Spinal cord (tissue), 9 donors: ENCODE measurements at regions not wholly inside any gene's neighbourhood (a gene's known extent, or its start where the extent isn't known, plus 50 kb on each side); places are given as distances from the start of the nearest gene placed in this dataset.

Experiments
- DNase-seq, 6 donors: peaks; one replicate each; pipeline versions ENCODE4 v3.0.0 to v3.0.0-alpha.2; 2013 to 2015; ENCODE audit warnings: low spot score in 6 of 6, low read depth in 4 of 6
- H3K27ac ChIP-seq: one replicate; pipeline ENCODE4 v1.5.1; 2013; ENCODE audit warnings: low read depth, low read length, control low read depth
- H3K27me3 ChIP-seq: one replicate; pipeline ENCODE4 v1.6.1; 2013; ENCODE audit warnings: low read length; ENCODE audit not compliant: control insufficient read depth, insufficient read depth
- H3K36me3 ChIP-seq: one replicate; pipeline ENCODE4 v1.6.1; 2013; ENCODE audit warnings: low read length; ENCODE audit not compliant: control insufficient read depth, insufficient read depth
- H3K4me1 ChIP-seq: one replicate; pipeline ENCODE4 v1.6.1; 2013; ENCODE audit warnings: low read length; ENCODE audit not compliant: control insufficient read depth, insufficient read depth
- H3K4me3 ChIP-seq: one replicate; pipeline ENCODE4 v1.5.1; 2013; ENCODE audit warnings: low read depth, low read length, control low read depth
- H3K9me3 ChIP-seq: one replicate; pipeline ENCODE4 v1.6.1; 2013; ENCODE audit warnings: low read length; ENCODE audit not compliant: control insufficient read depth, insufficient read depth
- WGBS: methylation state at CpG from one replicate; pipeline ENCODE4 v1.1.5; 2013; ENCODE audit warnings: missing lambda C conversion rate; ENCODE audit not compliant: insufficient coverage; 5-methylcytosine and 5-hydroxymethylcytosine counted together
- donor health status: healthy.

DNA sequence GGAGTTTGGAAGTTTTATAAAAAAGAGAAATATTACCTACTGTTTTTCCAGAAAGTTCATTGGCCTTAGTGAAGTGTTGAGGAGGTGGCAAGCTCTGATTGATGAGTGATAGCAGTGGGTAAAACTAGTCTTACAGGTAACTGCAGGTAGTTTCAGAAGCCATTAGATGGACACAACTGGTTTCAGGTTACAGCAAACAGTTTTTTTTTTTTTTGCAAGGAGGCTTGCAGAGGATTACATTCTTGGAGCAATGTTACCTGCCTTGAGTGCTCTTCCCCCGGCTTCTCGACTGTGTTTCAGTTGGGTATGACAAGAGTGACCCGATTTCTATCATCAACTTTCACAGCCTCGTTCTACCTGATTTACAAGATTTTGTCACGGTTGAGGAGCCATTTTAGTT lies 333.4 kb downstream of the YTHDC2 start:
- Histone ChIP-seq H3K9me3 (no peaks in the 10 kb centered on the region), H3K36me3 (no peaks in the 10 kb centered on the region)
- no CpG with 5 or more reads among the region's 5 CpGs for WGBS

DNA sequence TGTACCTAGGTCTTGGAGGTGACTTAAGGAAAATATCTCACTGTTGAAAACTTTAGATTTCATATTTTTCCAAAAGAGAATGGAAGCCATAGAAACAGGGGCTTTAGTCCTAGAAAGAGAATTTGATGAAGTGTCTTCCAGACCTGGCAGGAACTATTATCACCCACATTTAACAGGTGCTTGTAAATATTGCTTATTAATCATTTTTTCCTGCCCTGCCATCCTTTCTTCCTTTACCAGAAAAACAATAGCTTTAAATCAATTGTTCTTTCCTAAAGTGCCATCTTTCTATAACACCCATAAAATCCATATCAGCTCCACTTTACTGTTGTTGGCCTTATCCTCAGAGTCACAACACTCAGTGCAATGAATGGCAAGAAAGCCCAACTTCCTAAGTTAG lies 350.9 kb downstream of the YTHDC2 start:
- Histone ChIP-seq H3K27ac (no peak overlapping the region), H3K4me3 (no peak overlapping the region), H3K36me3 (no peaks in the 10 kb centered on the region), H3K9me3 (no peaks in the 10 kb centered on the region), H3K4me1 (no peaks in the 10 kb centered on the region), H3K27me3 (no peaks in the 10 kb centered on the region)
- no peak for DNase-seq

More for the DNA sequence above, 333.4 kb downstream of the YTHDC2 start:
- no peaks in the 10 kb centered on the region for H3K27me3 ChIP-seq
- no peak for DNase-seq
- H3K4me3 ChIP-seq, result no peak overlapping the region
- no peak overlapping the region for H3K27ac ChIP-seq
- no peaks in the 10 kb centered on the region for H3K4me1 ChIP-seq

DNA sequence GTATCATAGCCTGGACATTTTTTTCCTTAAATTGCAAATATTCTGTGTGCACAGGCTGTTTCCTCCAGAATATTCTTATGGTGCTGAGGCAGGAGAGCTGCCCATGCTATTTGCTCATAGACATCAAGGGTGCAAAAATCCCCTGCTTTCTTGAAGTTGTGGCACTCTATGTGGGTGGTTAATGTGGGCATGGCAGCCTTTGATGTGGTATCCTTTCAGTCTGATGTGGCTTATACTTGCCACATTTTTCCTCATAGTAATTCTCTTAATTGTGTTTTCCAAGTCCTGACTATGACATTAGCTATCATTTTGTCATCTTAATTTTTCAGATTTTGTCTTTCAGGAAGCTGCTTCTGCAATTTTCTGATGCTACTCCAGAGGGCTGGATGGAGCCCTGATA lies 353.3 kb downstream of the YTHDC2 start:
- no peaks in the 10 kb centered on the region for H3K27me3 ChIP-seq
- DNase-seq, result no peak
- no peaks in the 10 kb centered on the region for H3K9me3 ChIP-seq
- H3K36me3 ChIP-seq, result no peaks in the 10 kb centered on the region
- H3K27ac ChIP-seq, result no peak overlapping the region
- H3K4me3 ChIP-seq, result no peak overlapping the region
- no peaks in the 10 kb centered on the region for H3K4me1 ChIP-seq

DNA sequence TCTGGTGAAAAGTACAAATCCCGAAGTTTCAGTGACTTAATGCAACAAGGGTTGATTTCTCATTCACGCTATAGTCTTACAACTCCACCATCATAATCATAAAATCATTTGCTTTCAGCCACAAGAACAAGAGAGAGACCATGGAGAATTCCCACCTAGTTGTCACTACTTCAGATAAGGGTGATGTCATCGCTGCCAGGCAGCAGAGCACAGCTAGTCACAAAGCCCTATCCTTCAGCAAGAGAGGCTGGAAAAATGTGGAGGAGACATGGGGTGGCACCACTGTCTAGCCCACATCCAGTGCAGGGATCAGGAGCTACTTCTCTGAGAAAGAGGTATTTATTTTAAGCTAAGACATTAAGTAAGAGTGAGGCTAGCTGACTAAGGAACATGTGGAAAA lies 356.1 kb downstream of the YTHDC2 start:
- H3K4me1 ChIP-seq, result no peaks in the 10 kb centered on the region
- no peaks in the 10 kb centered on the region for H3K9me3 ChIP-seq
- no peak for DNase-seq
- no peaks in the 10 kb centered on the region for H3K27me3 ChIP-seq
- H3K27ac ChIP-seq, result no peak overlapping the region
- no CpG with 5 or more reads among the region's 3 CpGs for WGBS
- H3K4me3 ChIP-seq, result no peak overlapping the region
- H3K36me3 ChIP-seq, result no peaks in the 10 kb centered on the region

DNA sequence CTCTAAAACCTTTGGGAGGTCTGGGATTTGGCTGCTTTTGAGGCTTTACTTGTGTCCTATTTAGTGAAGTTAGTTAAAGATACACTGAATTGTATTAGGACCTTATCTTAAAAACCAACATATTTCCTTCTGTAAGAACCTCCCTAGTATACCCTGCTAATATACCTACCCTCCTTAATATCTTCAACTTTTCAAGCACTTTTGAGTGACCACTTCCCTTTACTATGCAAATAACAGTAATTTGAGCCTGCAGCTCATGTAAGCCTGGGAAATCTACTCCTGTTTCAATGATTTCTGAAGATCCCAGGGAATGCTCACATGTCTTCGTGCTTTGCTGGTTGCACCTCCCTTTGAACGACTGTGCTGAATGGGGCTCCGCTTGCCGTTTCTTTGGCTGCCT lies 358.5 kb downstream of the YTHDC2 start:
- H3K4me1 ChIP-seq, result no peaks in the 10 kb centered on the region
- no peak for DNase-seq
- no peaks in the 10 kb centered on the region for H3K9me3 ChIP-seq
- no peak overlapping the region for H3K27ac ChIP-seq
- no peaks in the 10 kb centered on the region for H3K27me3 ChIP-seq
- no peaks in the 10 kb centered on the region for H3K36me3 ChIP-seq
- 77% methylated on average over 3 of the region's 4 CpGs for WGBS
- no peak overlapping the region for H3K4me3 ChIP-seq

DNA sequence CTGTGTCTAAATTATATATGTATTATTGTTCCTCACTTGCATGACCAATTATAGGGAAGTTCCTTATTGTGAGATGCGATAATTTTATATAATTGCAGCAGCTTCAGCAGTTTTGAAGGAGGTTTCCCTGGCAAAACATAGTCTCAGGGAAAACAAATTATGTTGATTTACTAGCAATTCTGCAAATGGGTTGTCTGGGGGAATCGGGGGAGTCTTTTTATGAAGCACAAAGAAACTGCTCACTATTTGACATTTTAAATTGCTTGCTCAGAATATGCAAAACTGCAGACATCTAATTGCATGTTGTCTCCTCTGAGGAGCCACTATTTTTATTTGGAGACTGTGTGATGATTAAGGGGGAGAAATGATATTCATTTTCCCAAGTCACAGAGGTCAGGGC lies 361.6 kb downstream of the YTHDC2 start:
- peak in 2 of 6 donors; percentile 35 to 89 for DNase-seq
- H3K4me1 ChIP-seq, result no peaks in the 10 kb centered on the region
- no peak overlapping the region for H3K4me3 ChIP-seq
- H3K27me3 ChIP-seq, result no peaks in the 10 kb centered on the region
- H3K9me3 ChIP-seq, result peaks cover 2% of the 10 kb centered on the region
- H3K36me3 ChIP-seq, result no peaks in the 10 kb centered on the region
- no peak overlapping the region for H3K27ac ChIP-seq
- WGBS, result no CpG with 5 or more reads among the region's 2 CpGs

DNA sequence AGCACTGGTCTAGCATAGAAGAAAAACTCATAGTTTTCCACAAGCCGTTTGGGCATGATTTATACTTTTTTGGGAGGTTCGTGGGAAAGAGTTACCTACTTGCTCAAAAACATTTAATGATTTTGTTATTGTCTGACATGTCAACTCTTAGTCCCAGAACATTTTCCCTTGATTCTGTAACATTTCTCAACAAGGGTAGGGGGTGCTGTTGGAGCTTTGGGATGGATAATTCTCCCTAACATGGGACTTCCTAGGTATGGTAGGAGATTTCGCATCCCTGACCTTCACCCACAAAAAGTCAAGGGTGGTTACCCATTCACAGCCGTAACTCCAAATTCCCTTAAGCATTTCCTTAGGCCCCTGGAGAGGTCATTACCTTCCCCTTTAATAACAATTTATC lies 378.0 kb downstream of the YTHDC2 start:
- Histone ChIP-seq H3K36me3 (no peaks in the 10 kb centered on the region), H3K27ac (no peak overlapping the region), H3K4me1 (no peaks in the 10 kb centered on the region), H3K4me3 (no peak overlapping the region), H3K9me3 (no peaks in the 10 kb centered on the region), H3K27me3 (no peaks in the 10 kb centered on the region)
- no peak for DNase-seq
- 96% methylated on average over 2 of the region's 4 CpGs for WGBS

DNA sequence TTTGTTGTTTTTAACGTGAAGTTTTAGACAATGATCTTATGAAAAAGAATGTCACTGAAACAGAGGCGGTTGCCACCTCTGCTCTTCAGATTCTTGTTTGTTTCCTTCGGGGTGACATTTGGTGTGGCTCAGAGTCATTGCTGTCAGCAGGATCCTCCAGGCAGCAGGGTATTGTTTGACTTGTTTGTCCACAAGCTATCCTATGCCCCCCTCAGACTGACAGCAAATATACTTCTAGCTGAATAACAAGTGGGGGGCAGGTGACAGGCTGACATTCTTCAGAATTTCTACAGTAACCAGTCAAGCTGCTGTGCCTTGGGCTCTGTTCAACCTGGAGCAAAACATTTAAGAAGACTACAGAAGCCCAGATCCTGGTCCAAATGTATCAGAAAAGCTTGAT lies 383.3 kb downstream of the YTHDC2 start:
- 43% methylated on average over 3 of the region's 3 CpGs for WGBS
- no peak for DNase-seq
- Histone ChIP-seq H3K4me1 (no peaks in the 10 kb centered on the region), H3K4me3 (no peak overlapping the region), H3K27me3 (no peaks in the 10 kb centered on the region), H3K9me3 (no peaks in the 10 kb centered on the region), H3K27ac (no peak overlapping the region), H3K36me3 (no peaks in the 10 kb centered on the region)

DNA sequence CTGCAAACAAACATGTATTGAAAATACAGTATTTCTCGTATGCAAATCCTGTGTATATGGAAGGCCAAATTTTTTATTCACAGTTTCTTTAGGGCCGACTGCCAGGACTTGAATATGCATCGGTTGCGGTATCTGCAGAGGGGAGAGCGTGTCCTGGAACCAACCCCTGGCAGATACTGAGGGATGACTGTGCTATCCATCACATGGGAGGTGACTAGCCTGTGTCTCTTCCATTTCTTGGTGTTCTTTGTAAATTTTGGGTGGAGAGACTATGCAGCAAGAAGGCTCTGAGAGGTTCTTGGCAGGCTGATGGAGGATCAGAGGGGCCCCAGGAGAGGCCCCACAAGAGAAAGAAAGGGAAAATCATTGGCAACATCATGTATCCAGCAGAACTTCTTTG lies 384.3 kb downstream of the YTHDC2 start:
- DNase-seq, result no peak
- no peaks in the 10 kb centered on the region for H3K27me3 ChIP-seq
- H3K4me3 ChIP-seq, result no peak overlapping the region
- H3K36me3 ChIP-seq, result no peaks in the 10 kb centered on the region
- no peaks in the 10 kb centered on the region for H3K9me3 ChIP-seq
- WGBS, result 87% methylated on average over 4 of the region's 5 CpGs
- no peak overlapping the region for H3K27ac ChIP-seq
- no peaks in the 10 kb centered on the region for H3K4me1 ChIP-seq

DNA sequence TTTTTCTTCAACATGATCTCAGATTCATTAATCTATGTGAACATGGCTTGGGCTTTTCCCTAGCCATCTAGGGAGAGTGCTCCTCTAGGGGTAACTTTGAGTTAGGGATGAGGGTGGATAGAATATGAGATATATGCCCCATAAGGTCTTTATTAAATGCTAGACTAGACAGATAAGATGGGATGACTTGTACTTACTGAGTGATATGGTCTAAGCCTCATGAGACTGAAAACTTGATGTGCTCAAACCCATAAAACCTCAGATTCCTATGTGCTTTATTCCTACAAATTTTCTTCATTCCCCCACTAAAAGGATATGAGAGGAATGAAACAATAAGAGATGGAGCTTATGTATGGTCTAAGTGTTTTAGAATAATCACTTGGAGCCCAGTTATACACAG lies 386.6 kb downstream of the YTHDC2 start:
- no peaks in the 10 kb centered on the region for H3K36me3 ChIP-seq
- no peaks in the 10 kb centered on the region for H3K4me1 ChIP-seq
- H3K4me3 ChIP-seq, result no peak overlapping the region
- DNase-seq, result no peak
- no peak overlapping the region for H3K27ac ChIP-seq
- H3K27me3 ChIP-seq, result no peaks in the 10 kb centered on the region
- H3K9me3 ChIP-seq, result no peaks in the 10 kb centered on the region

DNA sequence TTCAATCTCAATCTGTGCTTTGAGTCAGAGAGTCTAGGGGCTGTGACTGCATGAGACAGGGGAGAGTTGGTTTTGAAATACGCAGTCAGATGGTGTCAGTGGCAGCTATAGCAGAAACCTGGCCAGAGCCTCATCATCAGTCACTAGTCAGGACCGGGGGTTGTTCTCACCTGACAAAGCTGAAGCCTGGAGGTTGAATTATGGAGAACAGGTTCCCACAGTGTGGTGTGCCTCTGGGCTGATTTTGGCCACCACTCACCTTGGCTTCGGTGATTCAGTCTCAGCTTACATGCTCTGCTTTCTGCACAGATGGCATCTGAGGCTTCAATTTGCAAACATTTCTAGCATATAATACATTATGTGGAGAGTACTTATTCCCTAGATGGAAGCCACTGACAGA lies 387.3 kb downstream of the YTHDC2 start:
- WGBS, result 78% methylated on average over 2 of the region's 3 CpGs
- no peaks in the 10 kb centered on the region for H3K9me3 ChIP-seq
- H3K27me3 ChIP-seq, result no peaks in the 10 kb centered on the region
- H3K4me3 ChIP-seq, result no peak overlapping the region
- no peaks in the 10 kb centered on the region for H3K4me1 ChIP-seq
- no peak overlapping the region for H3K27ac ChIP-seq
- no peaks in the 10 kb centered on the region for H3K36me3 ChIP-seq
- DNase-seq, result peak in 2 of 6 donors; percentile 25 to 55
